ENCODE measurements at regions not wholly inside any gene's neighbourhood (a gene's known extent, or its start where the extent isn't known, plus 50 kb on each side); places are given as distances from the start of the nearest gene placed in this dataset.

- no peaks in the 10 kb centered on the region for H3K9me3 Mint-ChIP-seq (ENCODE audit: unreplicated experiment)
- no peaks in the 10 kb centered on the region for H3K36me3 Mint-ChIP-seq (ENCODE audit: unreplicated experiment)
- no peak for DNase-seq (ENCODE audit: extremely low spot score, unreplicated experiment)
- TF ChIP-seq CTCF (IDR thresholded peaks at IDR 0.05) = no peak
- no peaks in the 10 kb centered on the region for H3K4me1 Mint-ChIP-seq (ENCODE audit: unreplicated experiment)
- no peaks in the 10 kb centered on the region for H3K27me3 Mint-ChIP-seq (ENCODE audit: unreplicated experiment)
- no peak overlapping the region for H3K27ac Mint-ChIP-seq (ENCODE audit: unreplicated experiment)
- no peak overlapping the region for H3K4me3 Mint-ChIP-seq (ENCODE audit: unreplicated experiment)
Observed at GRCh38 chr1:173300061-173301044, 93.2 kb upstream of the TNFSF4 start.

- TF ChIP-seq CTCF (IDR thresholded peaks at IDR 0.05) = no peak
- Mint-ChIP-seq H3K27ac (ENCODE audit: unreplicated experiment) (no peak overlapping the region), H3K36me3 (ENCODE audit: unreplicated experiment) (no peaks in the 10 kb centered on the region), H3K4me3 (ENCODE audit: unreplicated experiment) (no peak overlapping the region), H3K27me3 (ENCODE audit: unreplicated experiment) (peaks cover under 1% of the 10 kb centered on the region), H3K9me3 (ENCODE audit: unreplicated experiment) (peaks cover 5% of the 10 kb centered on the region), H3K4me1 (ENCODE audit: unreplicated experiment) (no peaks in the 10 kb centered on the region)
- DNase-seq (ENCODE audit: extremely low spot score, unreplicated experiment) = no peak
Observed at GRCh38 chr1:173301507-173301906, 94.4 kb upstream of the TNFSF4 start.

GRCh38 chr1:173302366-173302765, 95.2 kb upstream of the TNFSF4 start:
- Mint-ChIP-seq H3K4me3 (ENCODE audit: unreplicated experiment) (no peak overlapping the region), H3K9me3 (ENCODE audit: unreplicated experiment) (peaks cover 5% of the 10 kb centered on the region), H3K36me3 (ENCODE audit: unreplicated experiment) (no peaks in the 10 kb centered on the region), H3K27me3 (ENCODE audit: unreplicated experiment) (peaks cover 4% of the 10 kb centered on the region), H3K27ac (ENCODE audit: unreplicated experiment) (no peak overlapping the region), H3K4me1 (ENCODE audit: unreplicated experiment) (no peaks in the 10 kb centered on the region)
- no peak for TF ChIP-seq CTCF (IDR thresholded peaks at IDR 0.05)
- no peak for DNase-seq (ENCODE audit: extremely low spot score, unreplicated experiment)

- no peak for TF ChIP-seq CTCF (IDR thresholded peaks at IDR 0.05)
Observed at GRCh38 chr1:173302890-173303829, 96.0 kb upstream of the TNFSF4 start.

More at GRCh38 chr1:173302890-173303829, 96.0 kb upstream of the TNFSF4 start:
- no peak overlapping the region for H3K27ac Mint-ChIP-seq (ENCODE audit: unreplicated experiment)
- H3K36me3 Mint-ChIP-seq (ENCODE audit: unreplicated experiment) = no peaks in the 10 kb centered on the region
- H3K4me3 Mint-ChIP-seq (ENCODE audit: unreplicated experiment) = no peak overlapping the region
- H3K9me3 Mint-ChIP-seq (ENCODE audit: unreplicated experiment) = peaks cover 5% of the 10 kb centered on the region
- no peaks in the 10 kb centered on the region for H3K4me1 Mint-ChIP-seq (ENCODE audit: unreplicated experiment)
- DNase-seq (ENCODE audit: extremely low spot score, unreplicated experiment) = no peak
- peaks cover 4% of the 10 kb centered on the region for H3K27me3 Mint-ChIP-seq (ENCODE audit: unreplicated experiment)
